HG03575 (cell line): ENCODE measurements at regions not wholly inside any gene's neighbourhood (a gene's known extent, or its start where the extent isn't known, plus 50 kb on each side); places are given as distances from the start of the nearest gene placed in this dataset.
A peak's percentile ranks its signal among the peaks of the same experiment; 100 is the strongest.
"Not testable (repeated sequence)": the region's sequence is repeated elsewhere in the genome, so short reads cannot be mapped to it uniquely, and the experiment has no call there.

Source experiments
- ATAC-seq: cut with Tn5 transposase; IDR thresholded peaks from one replicate; pipeline ENCODE4 v1.9.1; 2021; ENCODE audit not compliant: unreplicated experiment, insufficient number of reproducible peaks, low FRiP score; ENCODE audit errors: extremely low read depth

DNA sequence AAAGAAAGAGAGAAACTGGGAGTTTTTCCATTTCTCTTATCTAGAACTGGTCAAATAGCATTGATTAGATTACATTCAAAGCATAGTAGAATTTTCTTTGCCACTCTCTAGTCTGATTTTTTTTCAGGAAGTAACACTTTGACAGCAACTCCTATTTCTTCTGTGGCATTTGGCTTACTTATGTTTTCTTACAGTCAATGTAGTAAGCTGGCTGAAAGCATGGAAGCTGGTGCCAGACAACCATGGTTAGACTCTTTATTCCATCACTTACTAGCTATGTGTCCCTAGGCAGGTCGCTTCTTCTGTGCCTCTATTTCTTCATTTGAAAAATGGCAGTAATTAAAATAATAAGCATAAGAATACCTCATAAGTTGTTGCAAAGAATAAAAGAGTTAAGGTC lies 54.2 kb upstream of the OPRM1 start:
- no peak for ATAC-seq

- no peak for ATAC-seq
Observed at GRCh38 chr6:153980171-153980570, 58.9 kb upstream of the OPRM1 start.

DNA sequence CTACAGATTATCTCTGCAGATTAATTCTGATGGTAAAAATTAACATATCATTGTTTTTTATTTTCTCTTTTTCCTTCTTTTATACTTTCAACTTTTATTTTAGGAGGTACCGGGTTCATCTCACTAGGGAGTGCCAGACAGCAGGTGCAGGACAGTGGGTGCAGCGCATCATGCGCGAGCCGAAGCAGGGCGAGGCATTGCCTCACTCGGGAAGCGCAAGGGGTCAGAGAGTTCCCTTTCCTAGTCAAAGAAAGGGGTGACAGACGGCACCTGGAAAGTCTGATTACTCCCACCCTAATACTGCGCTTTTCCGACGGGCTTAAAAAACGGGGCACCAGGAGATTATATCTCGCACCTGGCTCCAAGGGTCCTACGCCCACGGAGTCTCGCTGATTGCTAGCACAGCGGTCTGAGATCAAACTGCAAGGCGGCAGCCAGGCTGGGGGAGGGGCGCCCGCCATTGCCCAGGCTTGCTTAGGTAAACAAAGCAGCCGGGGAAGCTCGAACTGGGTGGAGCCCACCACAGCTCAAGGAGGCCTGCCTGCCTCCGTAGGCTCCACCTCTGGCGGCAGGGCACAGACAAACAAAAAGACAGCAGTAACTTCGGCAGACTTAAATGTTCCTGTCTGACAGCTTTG lies 60.0 kb upstream of the OPRM1 start:
- ATAC-seq = not testable (repeated sequence)

DNA sequence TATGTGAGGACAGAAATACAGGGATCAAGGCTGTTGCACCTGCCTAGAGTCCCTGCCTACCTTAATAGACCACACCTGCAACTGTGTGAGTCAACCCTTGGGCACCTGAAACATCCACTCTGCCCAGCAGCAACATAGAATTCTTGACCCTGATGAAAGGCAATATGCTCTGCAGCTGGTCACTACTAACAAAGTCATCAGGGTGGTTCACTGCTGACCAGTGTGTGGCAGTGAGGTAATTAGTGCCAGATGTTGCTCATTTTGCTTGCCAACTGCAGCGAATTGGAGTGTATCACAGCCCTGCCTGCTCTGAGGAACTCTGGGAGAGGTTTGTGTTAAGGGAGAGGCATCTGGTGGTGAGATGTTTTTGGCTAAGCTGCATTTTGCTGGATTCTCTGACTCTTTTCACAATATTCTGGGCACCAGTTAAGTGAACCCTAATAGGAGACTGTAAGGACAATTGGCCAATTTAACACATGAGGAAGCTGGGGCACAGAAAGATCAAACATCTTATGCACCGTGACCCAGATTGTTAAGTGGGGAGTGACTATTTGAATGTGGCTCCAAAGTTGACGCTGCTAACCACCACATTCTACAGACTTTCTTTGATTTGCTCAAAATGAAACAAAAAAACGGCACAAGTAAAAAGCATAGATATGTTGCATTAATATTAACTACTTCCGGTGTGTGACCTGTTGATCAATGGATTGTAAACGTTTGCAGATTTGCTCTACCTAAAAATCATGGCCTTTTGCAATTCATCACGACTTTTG lies 61.9 kb upstream of the OPRM1 start:
- no peak for ATAC-seq

- no peak for ATAC-seq
Observed at GRCh38 chr6:153966001-153966400, 73.0 kb upstream of the OPRM1 start.

GRCh38 chr6:153963352-153963751 lies 75.7 kb upstream of the OPRM1 start:
- no peak for ATAC-seq

DNA sequence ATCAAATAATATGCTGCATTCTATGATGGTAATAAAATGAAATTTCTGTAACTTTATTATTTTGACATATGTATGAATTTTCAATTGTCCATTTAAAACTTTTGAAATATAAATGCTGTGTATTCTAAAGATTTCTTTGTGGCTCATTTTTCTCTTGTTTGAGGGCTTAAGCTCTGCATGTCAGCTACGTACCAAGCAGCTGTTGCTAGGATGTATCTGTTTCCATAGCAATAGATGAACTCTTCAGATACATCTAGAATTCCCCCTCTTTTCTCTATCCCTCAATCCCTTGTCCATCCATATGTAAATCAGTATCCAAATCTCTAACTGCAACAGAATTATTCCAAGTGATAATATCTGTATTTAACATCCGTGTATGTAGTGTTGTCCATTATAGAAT lies 76.5 kb upstream of the OPRM1 start:
- no peak for ATAC-seq

GRCh38 chr6:153960741-153961140 lies 78.3 kb upstream of the OPRM1 start:
- ATAC-seq = no peak

DNA sequence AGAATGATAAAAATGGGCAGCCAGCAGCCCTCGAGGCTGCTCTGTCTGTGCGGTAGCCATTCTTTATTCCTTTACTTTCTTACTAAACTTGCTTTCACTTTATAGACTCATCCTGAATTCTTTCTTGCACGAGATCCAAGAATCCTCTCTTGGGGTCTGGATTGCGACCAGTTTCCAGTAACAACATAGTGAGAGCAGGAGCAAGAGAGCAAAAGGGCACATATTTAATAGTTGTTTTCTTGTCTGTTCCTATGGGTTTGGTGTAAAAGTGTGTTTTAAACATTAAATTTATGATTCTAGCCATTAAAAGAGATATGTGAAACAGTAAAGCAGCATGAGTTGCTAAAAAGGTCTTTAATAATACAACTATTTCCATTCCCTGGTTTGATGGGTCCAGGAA lies 78.8 kb upstream of the OPRM1 start:
- no peak for ATAC-seq

- ATAC-seq = no peak
Observed at GRCh38 chr6:153959276-153959675, 79.8 kb upstream of the OPRM1 start.

DNA sequence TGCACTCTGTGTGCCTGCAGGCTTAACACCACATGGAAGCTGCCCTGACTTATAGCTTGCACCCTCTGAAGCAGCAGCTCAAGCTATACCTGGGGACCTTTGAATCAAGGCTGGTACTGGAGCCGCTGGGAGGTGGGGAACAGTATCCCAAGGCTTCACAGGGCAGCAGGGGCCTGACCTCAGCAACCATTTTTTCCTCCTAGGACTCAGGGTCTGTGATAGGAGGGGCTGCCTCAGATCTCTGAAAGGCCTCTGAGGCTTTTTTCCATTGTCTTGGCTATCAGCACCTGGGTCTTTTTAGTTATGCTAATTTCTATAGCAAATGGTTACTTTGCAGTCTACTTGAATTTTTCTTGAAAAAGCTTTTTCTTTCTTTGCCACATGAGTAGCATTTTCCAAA lies 80.2 kb upstream of the OPRM1 start:
- ATAC-seq = no peak

DNA sequence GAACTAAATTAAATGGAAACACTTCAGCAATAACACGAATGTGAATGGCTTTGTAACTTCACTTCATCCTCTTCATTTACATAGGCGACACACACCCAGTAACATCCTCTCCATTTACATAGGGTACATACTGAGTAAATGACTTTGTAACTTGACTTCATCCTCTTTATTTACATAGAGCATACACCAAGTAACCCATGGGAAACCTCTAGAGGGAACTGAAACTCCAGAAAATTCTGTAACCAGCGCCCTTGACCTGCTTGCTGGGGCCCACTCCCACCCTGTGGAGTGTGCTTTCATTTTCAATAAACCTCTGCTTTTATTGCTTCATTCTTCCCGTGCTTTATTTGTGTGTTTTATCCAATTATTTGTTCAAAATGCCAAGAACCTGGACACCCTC lies 81.6 kb upstream of the OPRM1 start:
- ATAC-seq = peak; percentile 87

DNA sequence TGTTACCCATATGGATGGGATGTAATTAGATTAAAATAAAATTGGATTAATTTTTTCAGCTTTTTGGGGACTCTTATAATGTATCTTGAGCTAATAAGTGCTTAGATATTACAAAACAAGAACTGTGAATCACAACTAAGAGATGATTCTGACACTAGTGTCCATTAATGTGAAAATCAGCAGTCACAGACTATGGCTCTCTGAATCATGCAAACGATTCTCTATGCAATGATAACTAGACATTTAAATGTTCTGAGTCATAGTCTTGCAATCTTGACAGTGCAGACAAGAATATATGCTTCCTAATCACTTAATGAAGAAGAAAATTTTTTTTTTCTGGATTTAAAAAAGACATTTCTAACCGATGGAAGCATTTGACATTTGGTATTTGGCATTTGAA lies 82.2 kb upstream of the OPRM1 start:
- no peak for ATAC-seq

GRCh38 chr6:153949616-153950015 lies 89.4 kb upstream of the OPRM1 start:
- ATAC-seq = no peak

GRCh38 chr6:153947808-153948447 lies 91.1 kb upstream of the OPRM1 start:
- no peak for ATAC-seq

DNA sequence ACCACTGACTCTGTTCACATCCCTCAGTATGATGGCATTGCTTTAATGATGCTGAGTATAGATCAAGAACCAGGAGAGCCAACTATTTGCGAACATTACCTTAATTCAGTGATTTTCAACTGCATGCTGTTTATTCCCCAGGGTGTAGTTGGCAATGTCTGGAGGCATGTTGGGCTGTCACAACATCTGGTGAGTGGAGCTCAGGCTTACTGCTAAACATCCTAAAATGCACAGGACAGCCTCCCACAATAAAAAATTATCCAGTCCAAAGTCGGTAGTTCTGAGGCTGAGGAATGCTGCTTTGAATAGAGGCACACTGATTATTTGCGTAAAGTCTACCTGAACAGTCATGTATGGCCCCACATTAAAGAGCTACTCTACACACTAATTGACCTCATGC lies 94.8 kb upstream of the OPRM1 start:
- ATAC-seq = no peak

GRCh38 chr6:153942361-153942760 lies 96.7 kb upstream of the OPRM1 start:
- ATAC-seq = no peak

GRCh38 chr6:153941768-153942167 lies 97.3 kb upstream of the OPRM1 start:
- ATAC-seq = no peak

- ATAC-seq = no peak
Observed at GRCh38 chr6:153938876-153939275, 100.2 kb upstream of the OPRM1 start.

GRCh38 chr6:153931431-153931830 lies 107.6 kb upstream of the OPRM1 start:
- no peak for ATAC-seq
